ENCODE measurements at regions not wholly inside any gene's neighbourhood (a gene's known extent, or its start where the extent isn't known, plus 50 kb on each side); places are given as distances from the start of the nearest gene placed in this dataset.

DNA sequence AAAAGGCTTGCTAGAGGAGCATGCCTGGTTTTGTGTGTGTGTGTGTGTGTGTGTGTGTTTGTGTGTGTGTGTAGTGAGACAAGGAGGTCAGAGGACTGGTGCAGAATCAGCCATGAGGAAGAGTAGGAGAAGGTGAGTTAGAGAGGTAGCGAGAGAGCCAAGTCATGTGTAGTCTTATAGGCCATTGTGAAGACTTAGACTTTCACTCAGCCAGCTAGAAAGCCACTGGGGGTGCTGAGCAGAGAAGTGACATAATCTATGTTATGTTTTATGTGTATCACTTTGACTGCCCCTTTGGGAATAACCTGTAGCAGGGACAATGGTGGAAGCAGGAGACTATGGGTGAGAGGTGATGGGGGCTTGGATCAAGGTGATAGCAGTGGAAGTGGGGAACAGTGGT, 180.5 kb upstream of the CLINT1 start:
- TF ChIP-seq, protein P1, sequence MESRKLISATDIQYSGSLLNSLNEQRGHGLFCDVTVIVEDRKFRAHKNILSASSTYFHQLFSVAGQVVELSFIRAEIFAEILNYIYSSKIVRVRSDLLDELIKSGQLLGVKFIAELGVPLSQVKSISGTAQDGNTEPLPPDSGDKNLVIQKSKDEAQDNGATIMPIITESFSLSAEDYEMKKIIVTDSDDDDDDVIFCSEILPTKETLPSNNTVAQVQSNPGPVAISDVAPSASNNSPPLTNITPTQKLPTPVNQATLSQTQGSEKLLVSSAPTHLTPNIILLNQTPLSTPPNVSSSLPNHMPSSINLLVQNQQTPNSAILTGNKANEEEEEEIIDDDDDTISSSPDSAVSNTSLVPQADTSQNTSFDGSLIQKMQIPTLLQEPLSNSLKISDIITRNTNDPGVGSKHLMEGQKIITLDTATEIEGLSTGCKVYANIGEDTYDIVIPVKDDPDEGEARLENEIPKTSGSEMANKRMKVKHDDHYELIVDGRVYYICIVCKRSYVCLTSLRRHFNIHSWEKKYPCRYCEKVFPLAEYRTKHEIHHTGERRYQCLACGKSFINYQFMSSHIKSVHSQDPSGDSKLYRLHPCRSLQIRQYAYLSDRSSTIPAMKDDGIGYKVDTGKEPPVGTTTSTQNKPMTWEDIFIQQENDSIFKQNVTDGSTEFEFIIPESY (IDR thresholded peaks at IDR 0.05): no peak
- TF ChIP-seq RFX5 (IDR thresholded peaks at IDR 0.05; ENCODE audit: low read depth, low read length) (no peak), RAD21 (IDR thresholded peaks at IDR 0.05; ENCODE audit: insufficient read depth, low read depth, low read length) (no peak), BRCA1 (IDR thresholded peaks at IDR 0.05; ENCODE audit: low read depth, low read length) (no peak), MEF2A (IDR thresholded peaks at IDR 0.05; ENCODE audit: insufficient read depth, low read depth, low read length) (no peak)
- TF ChIP-seq, protein P2, sequence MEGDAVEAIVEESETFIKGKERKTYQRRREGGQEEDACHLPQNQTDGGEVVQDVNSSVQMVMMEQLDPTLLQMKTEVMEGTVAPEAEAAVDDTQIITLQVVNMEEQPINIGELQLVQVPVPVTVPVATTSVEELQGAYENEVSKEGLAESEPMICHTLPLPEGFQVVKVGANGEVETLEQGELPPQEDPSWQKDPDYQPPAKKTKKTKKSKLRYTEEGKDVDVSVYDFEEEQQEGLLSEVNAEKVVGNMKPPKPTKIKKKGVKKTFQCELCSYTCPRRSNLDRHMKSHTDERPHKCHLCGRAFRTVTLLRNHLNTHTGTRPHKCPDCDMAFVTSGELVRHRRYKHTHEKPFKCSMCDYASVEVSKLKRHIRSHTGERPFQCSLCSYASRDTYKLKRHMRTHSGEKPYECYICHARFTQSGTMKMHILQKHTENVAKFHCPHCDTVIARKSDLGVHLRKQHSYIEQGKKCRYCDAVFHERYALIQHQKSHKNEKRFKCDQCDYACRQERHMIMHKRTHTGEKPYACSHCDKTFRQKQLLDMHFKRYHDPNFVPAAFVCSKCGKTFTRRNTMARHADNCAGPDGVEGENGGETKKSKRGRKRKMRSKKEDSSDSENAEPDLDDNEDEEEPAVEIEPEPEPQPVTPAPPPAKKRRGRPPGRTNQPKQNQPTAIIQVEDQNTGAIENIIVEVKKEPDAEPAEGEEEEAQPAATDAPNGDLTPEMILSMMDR (IDR thresholded peaks at IDR 0.05 in 2 of 3, conservative IDR thresholded peaks at IDR 0.05 in 1 of 3; ENCODE audit: control insufficient read depth in 2 of 3, extremely low read depth in 1 of 3, insufficient read depth in 1 of 3, low read depth in 3 of 3, low read length in 3 of 3): no peak
- TF ChIP-seq, protein P3, sequence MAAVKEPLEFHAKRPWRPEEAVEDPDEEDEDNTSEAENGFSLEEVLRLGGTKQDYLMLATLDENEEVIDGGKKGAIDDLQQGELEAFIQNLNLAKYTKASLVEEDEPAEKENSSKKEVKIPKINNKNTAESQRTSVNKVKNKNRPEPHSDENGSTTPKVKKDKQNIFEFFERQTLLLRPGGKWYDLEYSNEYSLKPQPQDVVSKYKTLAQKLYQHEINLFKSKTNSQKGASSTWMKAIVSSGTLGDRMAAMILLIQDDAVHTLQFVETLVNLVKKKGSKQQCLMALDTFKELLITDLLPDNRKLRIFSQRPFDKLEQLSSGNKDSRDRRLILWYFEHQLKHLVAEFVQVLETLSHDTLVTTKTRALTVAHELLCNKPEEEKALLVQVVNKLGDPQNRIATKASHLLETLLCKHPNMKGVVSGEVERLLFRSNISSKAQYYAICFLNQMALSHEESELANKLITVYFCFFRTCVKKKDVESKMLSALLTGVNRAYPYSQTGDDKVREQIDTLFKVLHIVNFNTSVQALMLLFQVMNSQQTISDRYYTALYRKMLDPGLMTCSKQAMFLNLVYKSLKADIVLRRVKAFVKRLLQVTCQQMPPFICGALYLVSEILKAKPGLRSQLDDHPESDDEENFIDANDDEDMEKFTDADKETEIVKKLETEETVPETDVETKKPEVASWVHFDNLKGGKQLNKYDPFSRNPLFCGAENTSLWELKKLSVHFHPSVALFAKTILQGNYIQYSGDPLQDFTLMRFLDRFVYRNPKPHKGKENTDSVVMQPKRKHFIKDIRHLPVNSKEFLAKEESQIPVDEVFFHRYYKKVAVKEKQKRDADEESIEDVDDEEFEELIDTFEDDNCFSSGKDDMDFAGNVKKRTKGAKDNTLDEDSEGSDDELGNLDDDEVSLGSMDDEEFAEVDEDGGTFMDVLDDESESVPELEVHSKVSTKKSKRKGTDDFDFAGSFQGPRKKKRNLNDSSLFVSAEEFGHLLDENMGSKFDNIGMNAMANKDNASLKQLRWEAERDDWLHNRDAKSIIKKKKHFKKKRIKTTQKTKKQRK (IDR thresholded peaks at IDR 0.05; ENCODE audit: low read depth, low read length): no peak
